MM.1S (cell line): ENCODE measurements at regions not wholly inside any gene's neighbourhood (a gene's known extent, or its start where the extent isn't known, plus 50 kb on each side); places are given as distances from the start of the nearest gene placed in this dataset.

Experiments
- EZH2 ChIP-seq: fragments of 300-600 bp; sonication (generic); optimal IDR thresholded peaks from 2 replicates; pipeline ENCODE3; 2017; ENCODE audit warnings: low read depth, mild to moderate bottlenecking, antibody characterized with exemption, low read length, mixed read lengths
- TF ChIP-seq, protein P1 (sequence below): fragments of 300-600 bp; sonication (generic); IDR thresholded peaks from 2 replicates; pipeline ENCODE4 v1.5.1; 2016; ENCODE audit warnings: antibody characterized with exemption, low read length, mixed read lengths

- TF ChIP-seq, protein P1, sequence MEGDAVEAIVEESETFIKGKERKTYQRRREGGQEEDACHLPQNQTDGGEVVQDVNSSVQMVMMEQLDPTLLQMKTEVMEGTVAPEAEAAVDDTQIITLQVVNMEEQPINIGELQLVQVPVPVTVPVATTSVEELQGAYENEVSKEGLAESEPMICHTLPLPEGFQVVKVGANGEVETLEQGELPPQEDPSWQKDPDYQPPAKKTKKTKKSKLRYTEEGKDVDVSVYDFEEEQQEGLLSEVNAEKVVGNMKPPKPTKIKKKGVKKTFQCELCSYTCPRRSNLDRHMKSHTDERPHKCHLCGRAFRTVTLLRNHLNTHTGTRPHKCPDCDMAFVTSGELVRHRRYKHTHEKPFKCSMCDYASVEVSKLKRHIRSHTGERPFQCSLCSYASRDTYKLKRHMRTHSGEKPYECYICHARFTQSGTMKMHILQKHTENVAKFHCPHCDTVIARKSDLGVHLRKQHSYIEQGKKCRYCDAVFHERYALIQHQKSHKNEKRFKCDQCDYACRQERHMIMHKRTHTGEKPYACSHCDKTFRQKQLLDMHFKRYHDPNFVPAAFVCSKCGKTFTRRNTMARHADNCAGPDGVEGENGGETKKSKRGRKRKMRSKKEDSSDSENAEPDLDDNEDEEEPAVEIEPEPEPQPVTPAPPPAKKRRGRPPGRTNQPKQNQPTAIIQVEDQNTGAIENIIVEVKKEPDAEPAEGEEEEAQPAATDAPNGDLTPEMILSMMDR = no peak
- TF ChIP-seq EZH2 = no peak
Measured at GRCh38 chr4:26215725-26216124, 105.1 kb upstream of the RBPJ start.
